GM19372 (cell line): ENCODE measurements at regions not wholly inside any gene's neighbourhood (a gene's known extent, or its start where the extent isn't known, plus 50 kb on each side); places are given as distances from the start of the nearest gene placed in this dataset.
"Not testable (repeated sequence)": the region's sequence is repeated elsewhere in the genome, so short reads cannot be mapped to it uniquely, and the experiment has no call there.

Source experiments
- ATAC-seq: cut with Tn5 transposase; IDR thresholded peaks from one replicate; pipeline ENCODE4 v1.9.1; 2021; ENCODE audit warnings: mild to moderate bottlenecking, low read depth, moderate library complexity; ENCODE audit not compliant: unreplicated experiment

GRCh38 chr10:64586934-64587503 is 1065.8 kb downstream of the REEP3 start:
- no peak for ATAC-seq

- ATAC-seq, result no peak
Observed at GRCh38 chr10:64594072-64594471, 1072.9 kb downstream of the REEP3 start.

- ATAC-seq, result no peak
Observed at GRCh38 chr10:64598600-64598999, 1077.4 kb downstream of the REEP3 start.

DNA sequence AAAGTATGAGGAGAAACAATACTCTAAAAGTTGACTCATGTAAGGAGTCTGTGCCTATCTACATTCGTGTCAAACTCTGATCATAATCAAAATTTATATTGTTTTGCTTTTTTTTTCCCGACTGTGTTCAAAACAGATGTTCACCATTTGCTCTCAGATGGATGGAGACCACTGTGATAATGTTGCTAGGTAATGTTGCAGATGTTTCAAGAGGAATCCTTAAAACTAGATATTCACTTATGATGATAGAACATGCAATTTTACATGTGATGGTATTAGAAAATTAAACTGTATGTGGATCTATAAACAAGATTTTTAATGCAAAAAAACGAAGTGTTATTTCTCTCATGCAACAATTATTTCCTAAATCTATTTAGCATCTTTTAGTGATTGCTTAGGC is 1080.1 kb downstream of the REEP3 start:
- ATAC-seq, result no peak

DNA sequence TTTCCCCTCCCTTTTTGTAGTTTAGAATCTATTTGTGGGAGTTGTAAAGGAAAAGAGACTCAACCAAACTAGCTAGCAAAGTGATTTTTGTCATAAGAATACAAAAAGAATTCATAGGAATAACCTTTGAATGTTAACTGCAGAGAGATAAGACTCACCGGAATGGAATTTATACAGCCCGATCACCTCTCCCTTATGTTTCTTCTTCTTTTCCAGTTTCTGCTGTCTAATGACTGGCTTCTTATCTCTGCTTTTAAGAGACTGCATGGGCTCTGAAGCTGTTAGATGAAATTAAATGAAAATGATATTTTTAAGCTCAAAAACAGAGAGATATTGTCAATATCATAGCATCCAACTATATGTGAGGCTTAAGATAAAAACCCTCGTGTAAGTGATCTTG is 1095.9 kb downstream of the REEP3 start:
- no peak for ATAC-seq

GRCh38 chr10:64619102-64619501 is 1097.9 kb downstream of the REEP3 start:
- no peak for ATAC-seq

- no peak for ATAC-seq
Observed at GRCh38 chr10:64626924-64627323, 1105.7 kb downstream of the REEP3 start.

DNA sequence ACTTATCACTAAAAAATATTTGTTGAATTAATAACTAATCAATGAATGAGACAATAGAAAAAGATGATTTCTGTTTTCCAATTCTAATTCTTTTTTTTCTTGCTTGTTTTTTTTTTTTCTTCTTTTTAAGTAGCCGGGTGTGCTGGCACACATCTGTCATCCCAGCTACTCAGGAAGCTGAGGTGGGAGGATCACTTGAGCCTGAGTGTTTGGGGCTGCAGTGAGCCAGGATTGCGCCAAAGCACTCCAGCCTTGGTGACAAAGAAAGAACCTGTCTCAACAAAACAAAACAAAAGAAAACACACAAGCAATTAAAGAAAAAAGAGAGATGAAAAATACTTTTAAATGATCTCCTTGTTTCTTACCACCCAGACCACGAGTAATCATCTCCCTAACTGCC is 1109.3 kb downstream of the REEP3 start:
- ATAC-seq, result no peak

- ATAC-seq, result no peak
Observed at GRCh38 chr10:64635906-64636305, 1114.7 kb downstream of the REEP3 start.

- no peak for ATAC-seq
Observed at GRCh38 chr10:64636461-64636860, 1115.3 kb downstream of the REEP3 start.

DNA sequence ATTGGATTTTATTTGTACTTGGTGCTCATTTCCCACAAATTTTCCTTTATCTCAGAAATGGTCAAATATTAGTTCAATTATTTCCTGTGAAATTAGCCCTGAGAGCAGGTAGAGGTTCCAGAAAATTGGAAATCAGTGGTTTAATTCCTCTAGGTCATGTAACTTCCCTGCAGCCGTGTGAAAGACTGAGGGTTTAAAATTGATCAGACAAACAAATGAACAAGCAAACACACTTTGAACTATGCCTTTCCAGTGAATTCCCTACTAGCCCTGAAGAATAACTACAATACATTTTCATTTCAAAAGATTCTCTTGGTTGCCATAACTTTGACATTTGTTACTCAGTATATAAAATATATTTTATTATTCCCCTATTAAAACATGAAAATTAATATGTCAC is 1116.7 kb downstream of the REEP3 start:
- no peak for ATAC-seq

DNA sequence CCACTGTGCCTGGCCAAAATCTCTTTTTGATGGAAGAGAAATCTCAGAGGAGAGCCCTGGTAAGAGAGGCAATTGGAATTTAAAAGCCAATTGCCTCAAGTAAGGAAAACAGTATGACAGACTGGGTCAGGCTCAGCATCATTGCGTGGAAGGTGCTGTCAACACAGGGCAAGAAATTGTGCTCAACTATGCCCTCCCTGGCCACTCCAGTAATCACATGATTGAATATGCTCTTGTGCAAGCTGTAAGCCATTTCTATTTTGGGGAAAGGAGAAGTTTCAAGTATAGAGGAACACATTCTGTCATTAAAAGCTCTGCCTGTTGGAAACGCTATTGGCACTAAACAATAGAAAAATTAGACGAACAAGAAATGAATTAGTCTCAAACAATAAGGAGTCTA is 1127.7 kb downstream of the REEP3 start:
- no peak for ATAC-seq

- ATAC-seq, result no peak
Observed at GRCh38 chr10:64658528-64658927, 1137.3 kb downstream of the REEP3 start.

GRCh38 chr10:64659311-64659710 is 1138.1 kb downstream of the REEP3 start:
- no peak for ATAC-seq

- no peak for ATAC-seq
Observed at GRCh38 chr10:64682043-64682442, 1160.8 kb downstream of the REEP3 start.

DNA sequence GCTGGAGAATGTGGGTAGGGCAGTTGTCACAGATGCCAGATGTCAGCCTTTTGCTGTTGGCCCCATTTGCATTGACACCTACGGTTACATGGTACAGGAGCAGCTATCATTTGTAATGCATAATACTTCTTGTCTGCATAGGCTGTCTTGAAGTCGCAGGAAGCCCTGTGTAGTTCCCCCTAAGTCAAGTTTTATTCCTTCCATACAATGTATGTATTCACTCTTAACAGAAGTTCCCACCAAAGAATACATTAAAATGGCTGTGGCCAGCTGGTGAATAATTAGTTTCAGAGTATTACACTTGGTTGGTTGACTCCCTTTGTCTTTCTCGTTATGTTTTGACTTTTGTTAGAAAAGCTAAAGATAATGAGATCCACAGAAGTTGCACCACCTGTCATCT is 1169.0 kb downstream of the REEP3 start:
- no peak for ATAC-seq

GRCh38 chr10:64699244-64699643 is 1178.0 kb downstream of the REEP3 start:
- ATAC-seq, result no peak

- not testable (repeated sequence) for ATAC-seq
Observed at GRCh38 chr10:64702086-64702485, 1180.9 kb downstream of the REEP3 start.

DNA sequence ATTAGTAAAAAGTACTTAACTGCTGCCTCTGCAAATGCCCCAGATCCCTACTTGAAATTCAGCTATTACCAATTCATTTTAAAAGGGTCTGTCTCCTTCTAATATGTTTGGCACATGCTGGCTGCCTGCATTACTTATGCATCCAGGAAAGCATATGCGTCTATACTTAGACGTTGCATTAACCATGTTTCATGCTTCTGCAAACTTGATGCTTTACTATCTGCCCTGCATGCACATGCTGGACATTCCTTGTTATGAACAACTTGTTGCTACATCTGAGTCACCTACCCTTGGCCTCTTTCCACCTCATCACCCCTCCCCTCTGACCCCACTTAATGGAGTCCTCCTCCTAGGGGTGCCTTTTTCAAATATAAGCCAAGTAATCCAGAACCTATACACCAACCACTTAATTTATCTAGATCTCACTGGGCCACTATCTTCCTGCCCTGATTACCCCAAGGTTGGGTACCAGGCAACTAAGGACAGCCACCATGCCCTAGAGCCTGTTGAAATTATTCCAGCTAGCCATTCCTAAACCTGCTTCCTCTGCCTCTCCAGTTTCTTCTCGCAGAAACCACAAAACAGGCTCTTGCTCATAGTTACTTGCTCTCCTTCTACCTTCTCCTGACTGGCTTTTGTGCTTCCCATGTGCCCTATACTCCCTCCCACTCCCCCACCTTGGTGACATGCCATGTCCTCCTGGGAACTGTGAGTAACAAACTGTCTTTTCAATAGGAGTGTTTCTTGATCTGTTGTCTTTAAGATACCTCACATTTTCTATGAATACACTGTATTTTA is 1187.9 kb downstream of the REEP3 start:
- ATAC-seq, result no peak

- ATAC-seq, result no peak
Observed at GRCh38 chr10:64726466-64726865, 1205.3 kb downstream of the REEP3 start.

DNA sequence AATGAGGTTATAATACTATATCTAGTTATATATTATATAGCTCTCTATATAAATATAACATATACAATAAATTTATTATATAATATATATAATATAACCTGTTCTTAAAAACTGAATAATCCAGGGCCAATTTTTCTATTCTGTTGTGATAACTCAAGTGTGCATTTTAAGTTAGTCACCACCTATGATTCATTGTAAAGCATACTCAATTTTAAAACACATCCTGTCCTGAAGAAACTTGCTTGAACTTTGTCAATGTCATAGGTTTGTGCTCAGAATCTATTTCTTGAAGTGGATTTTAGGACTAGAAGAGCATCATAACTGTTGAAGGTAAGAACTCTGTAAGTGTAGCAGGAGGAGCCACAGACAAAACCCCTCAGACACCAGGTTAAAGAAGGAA is 1209.8 kb downstream of the REEP3 start:
- no peak for ATAC-seq

GRCh38 chr10:64732372-64732957 is 1211.3 kb downstream of the REEP3 start:
- no peak for ATAC-seq
